Left hindlimb (tissue), 1 donor: ENCODE measurements at regions not wholly inside any gene's neighbourhood (a gene's known extent, or its start where the extent isn't known, plus 50 kb on each side); places are given as distances from the start of the nearest gene placed in this dataset.

Experiments used
- DNase-seq: peaks from one replicate; pipeline ENCODE4 v3.0.0-alpha.2; 2018

- DNase-seq: no peak
Observed at GRCh38 chr10:101299211-101299610, 54.8 kb upstream of the BTRC start.

DNA sequence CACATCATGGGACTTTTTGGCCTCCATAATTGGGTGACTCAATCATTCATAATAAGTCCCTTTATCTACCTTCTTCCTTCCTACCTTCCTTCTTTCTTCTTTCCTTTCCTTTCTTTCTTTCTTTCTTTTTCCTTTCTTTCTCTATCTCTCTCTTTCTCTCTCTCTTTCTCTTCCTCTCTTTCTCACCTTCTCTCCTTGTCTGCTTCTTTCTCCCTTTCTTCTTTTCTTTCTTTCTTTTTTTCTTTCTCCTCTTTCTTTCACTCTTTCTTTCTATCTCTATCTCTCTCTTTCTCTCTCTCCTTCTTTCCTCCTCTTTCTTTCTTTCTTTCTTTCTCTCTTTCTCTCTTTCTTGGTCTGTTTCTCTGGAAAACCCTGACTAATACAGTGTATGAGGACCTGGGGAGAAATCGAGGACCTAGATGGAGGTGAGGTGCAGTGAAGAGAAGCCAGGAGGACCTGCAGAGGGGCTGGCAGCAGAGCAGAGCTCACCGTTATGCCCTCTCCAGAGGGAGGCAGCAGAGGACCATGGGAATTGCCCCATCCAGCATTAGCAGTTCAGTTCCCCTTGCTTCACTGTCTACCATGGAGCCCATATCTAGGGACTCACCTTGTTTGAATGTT lies 52.7 kb upstream of the BTRC start:
- DNase-seq: no peak

DNA sequence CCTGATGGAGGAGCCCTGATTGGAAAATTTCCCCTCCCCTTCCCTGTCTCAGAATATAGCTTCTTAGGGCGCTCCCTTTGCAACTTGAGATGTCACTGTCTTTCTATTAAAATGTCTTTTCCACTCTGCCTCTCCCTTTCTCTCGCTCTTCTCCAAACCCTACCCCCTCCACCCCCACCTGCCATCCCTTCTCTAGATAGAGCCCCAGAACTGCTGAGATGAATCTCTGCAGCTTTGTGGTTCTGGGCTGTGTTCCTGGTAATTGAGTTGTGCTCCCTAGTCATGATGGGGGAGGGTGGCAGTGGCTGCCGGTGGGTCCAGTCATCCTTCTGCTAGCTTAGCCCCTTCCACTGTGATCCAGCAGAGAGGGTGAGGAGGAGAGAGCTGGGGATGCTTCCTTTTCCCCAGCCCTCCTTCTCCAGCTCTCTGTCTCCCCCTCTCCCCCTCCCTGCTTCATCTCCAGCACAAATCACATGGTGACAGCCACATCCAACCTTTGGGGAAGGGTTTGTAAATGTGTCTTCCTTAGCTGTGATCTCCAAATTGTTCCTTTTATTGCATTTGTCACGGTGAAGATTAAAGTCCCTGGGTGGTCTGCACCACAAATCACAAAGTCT lies 50.8 kb upstream of the BTRC start:
- no peak for DNase-seq
